GM21786 (cell line): ENCODE measurements at regions not wholly inside any gene's neighbourhood (a gene's known extent, or its start where the extent isn't known, plus 50 kb on each side); places are given as distances from the start of the nearest gene placed in this dataset.
"Not testable (repeated sequence)": the region's sequence is repeated elsewhere in the genome, so short reads cannot be mapped to it uniquely, and the experiment has no call there.

Source experiments
- ATAC-seq: cut with Tn5 transposase; IDR thresholded peaks from one replicate; pipeline ENCODE4 v1.9.1; 2021; ENCODE audit not compliant: unreplicated experiment

GRCh38 chr2:176565641-176566323 is 296.5 kb downstream of the MTX2 start:
- ATAC-seq: no peak

GRCh38 chr2:176566496-176566895 is 297.3 kb downstream of the MTX2 start:
- ATAC-seq: no peak

- ATAC-seq: no peak
Measured at GRCh38 chr2:176566961-176567360, 297.7 kb downstream of the MTX2 start.

- ATAC-seq: no peak
Measured at GRCh38 chr2:176567361-176567760, 298.1 kb downstream of the MTX2 start.

GRCh38 chr2:176569574-176569973 is 300.3 kb downstream of the MTX2 start:
- ATAC-seq: no peak

- no peak for ATAC-seq
Measured at GRCh38 chr2:176573612-176574483, 304.6 kb downstream of the MTX2 start.

GRCh38 chr2:176574484-176575236 is 305.4 kb downstream of the MTX2 start:
- no peak for ATAC-seq

GRCh38 chr2:176575237-176575744 is 306.0 kb downstream of the MTX2 start:
- ATAC-seq: no peak

- no peak for ATAC-seq
Measured at GRCh38 chr2:176577054-176577453, 307.8 kb downstream of the MTX2 start.

GRCh38 chr2:176578292-176578691 is 309.1 kb downstream of the MTX2 start:
- ATAC-seq: not testable (repeated sequence)

GRCh38 chr2:176579608-176580007 is 310.4 kb downstream of the MTX2 start:
- ATAC-seq: no peak

GRCh38 chr2:176581557-176582165 is 312.4 kb downstream of the MTX2 start:
- ATAC-seq: no peak

GRCh38 chr2:176582176-176582575 is 312.9 kb downstream of the MTX2 start:
- ATAC-seq: no peak

GRCh38 chr2:176582990-176583481 is 313.8 kb downstream of the MTX2 start:
- no peak for ATAC-seq

GRCh38 chr2:176583607-176584006 is 314.4 kb downstream of the MTX2 start:
- no peak for ATAC-seq

GRCh38 chr2:176584333-176584732 is 315.1 kb downstream of the MTX2 start:
- ATAC-seq: no peak

GRCh38 chr2:176585291-176585690 is 316.0 kb downstream of the MTX2 start:
- ATAC-seq: no peak

- ATAC-seq: no peak
Measured at GRCh38 chr2:176585791-176586190, 316.5 kb downstream of the MTX2 start.

GRCh38 chr2:176589287-176589686 is 320.0 kb downstream of the MTX2 start:
- no peak for ATAC-seq

GRCh38 chr2:176589825-176590440 is 320.7 kb downstream of the MTX2 start:
- no peak for ATAC-seq
